ENCODE measurements at regions not wholly inside any gene's neighbourhood (a gene's known extent, or its start where the extent isn't known, plus 50 kb on each side); places are given as distances from the start of the nearest gene placed in this dataset.

- TF ChIP-seq ZNF274 (IDR thresholded peaks at IDR 0.05; ENCODE audit: low read depth, low read length), result no peak
- H3K4me3 ChIP-seq (ENCODE audit: low read length), result no peak overlapping the region
Measured at GRCh38 chr6:164404812-164405488, 904.5 kb downstream of the C6orf118 start.

GRCh38 chr6:164401871-164402270 lies 907.5 kb downstream of the C6orf118 start:
- no peak for TF ChIP-seq ZNF274 (IDR thresholded peaks at IDR 0.05; ENCODE audit: low read depth, low read length)
- no peak overlapping the region for H3K4me3 ChIP-seq (ENCODE audit: low read length)

- TF ChIP-seq ZNF274 (IDR thresholded peaks at IDR 0.05; ENCODE audit: low read depth, low read length), result no peak
- H3K4me3 ChIP-seq (ENCODE audit: low read length), result no peak overlapping the region
Measured at GRCh38 chr6:164398647-164399046, 910.8 kb downstream of the C6orf118 start.

- no peak for TF ChIP-seq ZNF274 (IDR thresholded peaks at IDR 0.05; ENCODE audit: low read depth, low read length)
Measured at GRCh38 chr6:164396071-164397047, 913.0 kb downstream of the C6orf118 start.

DNA sequence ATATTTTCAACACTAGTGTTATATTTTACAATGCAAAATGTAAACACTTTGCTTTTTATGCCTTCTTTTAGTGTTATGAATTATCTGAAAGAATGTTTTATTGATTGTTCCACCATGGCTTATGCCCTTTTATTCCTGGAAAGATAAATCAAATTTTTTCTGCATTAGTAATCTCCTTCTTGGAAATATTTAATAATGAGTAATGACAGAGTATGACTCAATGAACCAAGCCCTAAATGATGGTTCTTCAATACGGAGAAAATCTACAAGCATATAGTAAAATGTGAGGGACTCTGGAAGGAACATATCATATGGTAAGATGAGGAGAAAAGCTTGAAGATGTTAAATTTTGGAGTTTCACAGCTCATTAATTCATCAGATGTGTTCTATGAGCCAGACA lies 929.6 kb downstream of the C6orf118 start:
- TF ChIP-seq ZNF274 (IDR thresholded peaks at IDR 0.05; ENCODE audit: low read depth, low read length), result no peak
- no peak overlapping the region for H3K4me3 ChIP-seq (ENCODE audit: low read length)

More at GRCh38 chr6:164396071-164397047, 913.0 kb downstream of the C6orf118 start:
- no peak overlapping the region for H3K4me3 ChIP-seq (ENCODE audit: low read length)

DNA sequence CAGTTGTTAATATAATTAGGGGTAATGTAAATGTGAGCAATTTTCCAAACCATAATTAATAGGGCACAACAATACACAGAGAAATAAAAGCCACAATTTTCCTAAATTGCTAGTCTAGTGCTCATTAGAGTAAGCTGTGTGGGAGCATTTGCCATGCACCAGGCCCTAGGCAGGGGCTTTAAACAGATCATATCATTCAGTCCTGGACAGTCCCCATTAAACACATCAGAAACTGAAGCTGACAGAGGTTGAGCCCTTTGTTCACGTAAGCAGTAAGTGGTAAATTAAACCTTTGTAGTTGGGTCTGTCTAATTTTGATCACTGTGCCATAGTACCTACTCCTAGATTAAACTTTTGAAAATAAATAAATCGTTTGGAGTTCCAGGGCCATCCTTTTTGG lies 931.1 kb downstream of the C6orf118 start:
- no peak overlapping the region for H3K4me3 ChIP-seq (ENCODE audit: low read length)
- no peak for TF ChIP-seq ZNF274 (IDR thresholded peaks at IDR 0.05; ENCODE audit: low read depth, low read length)

DNA sequence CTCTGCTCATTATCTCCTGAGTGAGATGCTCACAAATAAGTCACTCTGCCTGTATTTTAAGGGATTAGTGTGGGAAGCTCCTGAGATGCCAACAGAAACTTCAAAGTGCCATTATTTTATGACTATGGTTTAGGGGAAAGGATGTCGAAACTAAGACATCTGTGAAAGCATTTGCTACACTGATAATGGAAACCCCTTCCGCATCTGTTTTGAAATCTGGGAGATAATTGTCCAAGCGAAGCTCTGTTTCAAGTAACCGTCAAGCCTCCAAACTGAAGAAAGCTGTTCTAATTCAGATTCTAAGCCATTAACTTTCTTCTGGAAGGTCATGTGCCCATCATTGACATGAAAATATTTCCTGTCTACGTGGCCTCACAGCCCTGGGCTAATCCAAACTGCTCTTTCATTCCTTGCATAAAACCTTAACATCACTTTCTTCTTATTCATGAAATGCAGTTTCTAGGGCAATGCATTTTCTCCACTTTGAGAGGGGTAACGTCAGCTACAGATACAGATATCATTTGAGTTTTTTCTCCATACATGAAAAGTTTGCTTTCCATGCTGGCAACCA lies 932.0 kb downstream of the C6orf118 start:
- H3K4me3 ChIP-seq (ENCODE audit: low read length), result no peak overlapping the region
- no peak for TF ChIP-seq ZNF274 (IDR thresholded peaks at IDR 0.05; ENCODE audit: low read depth, low read length)

GRCh38 chr6:164370773-164371172 lies 938.6 kb downstream of the C6orf118 start:
- TF ChIP-seq ZNF274 (IDR thresholded peaks at IDR 0.05; ENCODE audit: low read depth, low read length), result no peak
- no peak overlapping the region for H3K4me3 ChIP-seq (ENCODE audit: low read length)

DNA sequence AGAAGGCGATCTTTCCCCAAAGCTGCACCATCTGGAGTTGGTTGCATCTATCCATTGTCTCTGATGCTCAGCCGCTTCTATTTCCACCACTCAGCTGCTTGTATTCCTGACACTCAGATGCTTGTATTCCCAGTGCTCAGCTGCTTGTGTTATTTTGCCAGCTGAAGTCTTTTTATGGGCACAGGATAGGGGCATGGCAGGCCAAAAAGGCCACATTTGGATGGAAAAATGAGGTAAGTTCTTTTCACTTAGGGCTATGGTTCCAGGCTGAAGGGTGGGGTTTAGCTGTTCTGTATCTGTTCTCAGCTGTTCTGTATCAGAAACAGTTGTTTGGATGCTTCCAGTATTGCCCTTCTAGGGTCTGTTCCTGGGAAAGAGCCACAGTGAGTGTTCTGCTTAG lies 944.9 kb downstream of the QKI start:
- H3K4me3 ChIP-seq (ENCODE audit: low read length), result no peak overlapping the region
- no peak for TF ChIP-seq ZNF274 (IDR thresholded peaks at IDR 0.05; ENCODE audit: low read depth, low read length)

- no peak overlapping the region for H3K4me3 ChIP-seq (ENCODE audit: low read length)
- TF ChIP-seq ZNF274 (IDR thresholded peaks at IDR 0.05; ENCODE audit: low read depth, low read length), result no peak
Measured at GRCh38 chr6:164359036-164359435, 944.5 kb downstream of the QKI start.

DNA sequence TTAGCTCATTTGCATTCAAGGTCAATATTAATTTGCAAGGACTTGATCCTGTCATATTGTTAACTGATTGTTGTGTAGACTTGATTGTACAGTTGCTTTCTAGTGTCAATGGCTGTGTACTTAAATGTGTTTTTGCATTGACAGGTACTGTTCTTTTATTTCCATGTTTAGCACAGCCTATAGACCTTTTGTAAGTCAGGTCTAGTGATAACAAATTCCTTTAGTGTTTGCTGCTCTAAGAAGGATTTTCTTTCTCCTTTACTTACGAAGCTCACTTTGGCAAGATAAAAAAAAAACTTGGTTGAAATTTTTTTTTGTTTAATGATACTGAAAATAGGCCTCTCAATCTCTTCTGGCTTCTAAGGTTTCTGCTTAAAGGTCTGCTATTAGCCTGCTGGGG lies 942.3 kb downstream of the QKI start:
- TF ChIP-seq ZNF274 (IDR thresholded peaks at IDR 0.05; ENCODE audit: low read depth, low read length), result no peak
- no peak overlapping the region for H3K4me3 ChIP-seq (ENCODE audit: low read length)

- TF ChIP-seq ZNF274 (IDR thresholded peaks at IDR 0.05; ENCODE audit: low read depth, low read length), result no peak
Measured at GRCh38 chr6:164347455-164347854, 932.9 kb downstream of the QKI start.

GRCh38 chr6:164346631-164347030 lies 932.1 kb downstream of the QKI start:
- H3K4me3 ChIP-seq (ENCODE audit: low read length), result no peak overlapping the region
- TF ChIP-seq ZNF274 (IDR thresholded peaks at IDR 0.05; ENCODE audit: low read depth, low read length), result no peak

More at GRCh38 chr6:164347455-164347854, 932.9 kb downstream of the QKI start:
- no peak overlapping the region for H3K4me3 ChIP-seq (ENCODE audit: low read length)

DNA sequence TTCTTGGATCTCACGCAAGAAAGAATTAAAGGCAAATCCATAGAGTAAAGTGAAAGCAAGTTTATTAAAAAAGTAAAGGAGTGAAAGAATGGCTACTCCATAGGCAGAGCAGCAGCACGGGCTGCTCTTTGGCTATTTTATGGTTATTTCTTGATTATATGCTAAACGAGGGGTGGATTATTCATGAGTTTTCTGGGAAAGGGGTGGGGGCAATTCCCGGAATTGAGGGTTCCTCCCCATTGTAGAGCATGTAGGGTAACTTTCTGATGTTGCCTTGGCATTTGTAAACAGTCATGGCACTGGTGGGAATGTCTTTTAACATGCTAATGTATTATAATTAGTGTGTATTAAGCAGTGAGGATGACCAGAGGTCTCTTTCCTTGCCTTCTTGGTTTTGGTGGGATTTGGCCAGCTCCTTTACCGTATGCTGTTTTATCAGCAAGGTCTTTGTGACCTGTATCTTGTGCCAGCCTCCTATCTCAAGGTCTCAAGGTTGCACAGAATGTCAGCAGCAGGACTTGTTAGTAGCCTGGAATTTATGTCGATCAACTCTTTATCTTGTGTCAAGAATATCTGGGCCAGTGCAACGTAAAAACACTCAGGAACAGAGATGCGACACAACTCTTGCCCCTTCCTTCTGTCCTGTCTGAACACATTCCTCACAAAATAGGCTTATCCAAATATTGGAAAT lies 931.4 kb downstream of the QKI start:
- no peak overlapping the region for H3K4me3 ChIP-seq (ENCODE audit: low read length)
- no peak for TF ChIP-seq ZNF274 (IDR thresholded peaks at IDR 0.05; ENCODE audit: low read depth, low read length)
